IPS-18c (cell line): ENCODE measurements at regions not wholly inside any gene's neighbourhood (a gene's known extent, or its start where the extent isn't known, plus 50 kb on each side); places are given as distances from the start of the nearest gene placed in this dataset.

Source experiments
- H3K4me3 ChIP-seq: 2 replicates; pipeline ENCODE4 v1.7.0; 2013; ENCODE audit warnings: low read depth, mild to moderate bottlenecking, low read length, moderate library complexity; ENCODE audit not compliant: insufficient read depth
- H3K9me3 ChIP-seq: one replicate; pipeline ENCODE4 v1.6.1; 2013; ENCODE audit warnings: mild to moderate bottlenecking, low read length, moderate library complexity; ENCODE audit not compliant: control insufficient read depth, insufficient read depth

GRCh38 chr6:56695702-56696101 is 53.0 kb upstream of the DST start:
- no peaks in the 10 kb centered on the region for H3K9me3 ChIP-seq
- H3K4me3 ChIP-seq = no peak overlapping the region

- Histone ChIP-seq H3K9me3 (no peaks in the 10 kb centered on the region), H3K4me3 (no peak overlapping the region)
Observed at GRCh38 chr6:56694002-56694401, 51.3 kb upstream of the DST start.

- H3K9me3 ChIP-seq = no peaks in the 10 kb centered on the region
- H3K4me3 ChIP-seq = no peak overlapping the region
Observed at GRCh38 chr6:56693246-56693607, 50.5 kb upstream of the DST start.

- Histone ChIP-seq H3K4me3 (no peak overlapping the region), H3K9me3 (no peaks in the 10 kb centered on the region)
Observed at GRCh38 chr6:56692523-56693245, 50.0 kb upstream of the DST start.
